Hepatocyte (in vitro differentiated cells): ENCODE measurements at regions not wholly inside any gene's neighbourhood (a gene's known extent, or its start where the extent isn't known, plus 50 kb on each side); places are given as distances from the start of the nearest gene placed in this dataset.

ENCODE experiments used
- CTCF ChIP-seq: fragments of 200-600 bp; sonication (generic); IDR thresholded peaks from 2 replicates; pipeline ENCODE4 v1.5.1; 2016; ENCODE audit warnings: antibody characterized with exemption, mild to moderate bottlenecking; ENCODE audit not compliant: poor library complexity
- EZH2 ChIP-seq: fragments of 200-600 bp; sonication (generic); IDR thresholded peaks from 2 replicates; pipeline ENCODE4 v1.6.1; 2016; ENCODE audit warnings: antibody characterized with exemption, mild to moderate bottlenecking, borderline replicate concordance
- EZH2phosphoT487 ChIP-seq: fragments of 200-600 bp; sonication (generic); IDR thresholded peaks from one replicate; pipeline ENCODE4 v1.6.1; 2018; ENCODE audit warnings: antibody characterized with exemption, mild to moderate bottlenecking, low read depth, moderate library complexity; ENCODE audit not compliant: unreplicated experiment, severe bottlenecking

GRCh38 chr12:4112734-4113325, 160.7 kb upstream of the CCND2 start:
- TF ChIP-seq CTCF (no peak), EZH2 (no peak), EZH2phosphoT487 (no peak)
